ENCODE measurements at regions not wholly inside any gene's neighbourhood (a gene's known extent, or its start where the extent isn't known, plus 50 kb on each side); places are given as distances from the start of the nearest gene placed in this dataset.

- no peak for TF ChIP-seq CHD2 (IDR thresholded peaks at IDR 0.05; ENCODE audit: low read length, partially characterized antibody)
- TF ChIP-seq RFX5 (IDR thresholded peaks at IDR 0.05; ENCODE audit: low read length), result no peak
- TF ChIP-seq, protein P1, sequence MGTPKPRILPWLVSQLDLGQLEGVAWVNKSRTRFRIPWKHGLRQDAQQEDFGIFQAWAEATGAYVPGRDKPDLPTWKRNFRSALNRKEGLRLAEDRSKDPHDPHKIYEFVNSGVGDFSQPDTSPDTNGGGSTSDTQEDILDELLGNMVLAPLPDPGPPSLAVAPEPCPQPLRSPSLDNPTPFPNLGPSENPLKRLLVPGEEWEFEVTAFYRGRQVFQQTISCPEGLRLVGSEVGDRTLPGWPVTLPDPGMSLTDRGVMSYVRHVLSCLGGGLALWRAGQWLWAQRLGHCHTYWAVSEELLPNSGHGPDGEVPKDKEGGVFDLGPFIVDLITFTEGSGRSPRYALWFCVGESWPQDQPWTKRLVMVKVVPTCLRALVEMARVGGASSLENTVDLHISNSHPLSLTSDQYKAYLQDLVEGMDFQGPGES (IDR thresholded peaks at IDR 0.05; ENCODE audit: low read depth, low read length), result no peak
- TF ChIP-seq USF2 (IDR thresholded peaks at IDR 0.05; ENCODE audit: borderline replicate concordance, low read depth, low read length), result no peak
- TF ChIP-seq, protein P2, sequence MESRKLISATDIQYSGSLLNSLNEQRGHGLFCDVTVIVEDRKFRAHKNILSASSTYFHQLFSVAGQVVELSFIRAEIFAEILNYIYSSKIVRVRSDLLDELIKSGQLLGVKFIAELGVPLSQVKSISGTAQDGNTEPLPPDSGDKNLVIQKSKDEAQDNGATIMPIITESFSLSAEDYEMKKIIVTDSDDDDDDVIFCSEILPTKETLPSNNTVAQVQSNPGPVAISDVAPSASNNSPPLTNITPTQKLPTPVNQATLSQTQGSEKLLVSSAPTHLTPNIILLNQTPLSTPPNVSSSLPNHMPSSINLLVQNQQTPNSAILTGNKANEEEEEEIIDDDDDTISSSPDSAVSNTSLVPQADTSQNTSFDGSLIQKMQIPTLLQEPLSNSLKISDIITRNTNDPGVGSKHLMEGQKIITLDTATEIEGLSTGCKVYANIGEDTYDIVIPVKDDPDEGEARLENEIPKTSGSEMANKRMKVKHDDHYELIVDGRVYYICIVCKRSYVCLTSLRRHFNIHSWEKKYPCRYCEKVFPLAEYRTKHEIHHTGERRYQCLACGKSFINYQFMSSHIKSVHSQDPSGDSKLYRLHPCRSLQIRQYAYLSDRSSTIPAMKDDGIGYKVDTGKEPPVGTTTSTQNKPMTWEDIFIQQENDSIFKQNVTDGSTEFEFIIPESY (IDR thresholded peaks at IDR 0.05; ENCODE audit: borderline replicate concordance, low read depth), result no peak
- CTCF ChIA-PET, result no interaction called here
- Histone ChIP-seq H3K9me2 (no peaks in the 10 kb centered on the region), H4K20me1 (ENCODE audit: insufficient read depth) (no peaks in the 10 kb centered on the region), H3K36me3 (replicated peaks in 1 of 2; ENCODE audit: control insufficient read depth in 1 of 2, insufficient read depth in 2 of 2, low read length in 1 of 2) (no peaks in the 10 kb centered on the region), H3K79me2 (ENCODE audit: insufficient read depth) (no peaks in the 10 kb centered on the region), H3K9ac (no peak overlapping the region), H3K4me1 (ENCODE audit: control insufficient read depth in 1 of 2, insufficient read depth in 2 of 2, low read depth in 1 of 2, low read length in 1 of 2) (no peaks in the 10 kb centered on the region; a peak in 1 of 4 replicates), H3F3A (replicated peaks; ENCODE audit: insufficient read depth) (no peaks in the 10 kb centered on the region), H3K27ac (ENCODE audit: low read depth in 2 of 2, low read length in 1 of 2) (no peak overlapping the region), H3K4me3 (ENCODE audit: low read depth in 2 of 2, low read length in 1 of 2) (no peak overlapping the region), H2AFZ (ENCODE audit: low read depth) (no peak overlapping the region), H3K4me2 (no peak overlapping the region), H3K9me3 (no peaks in the 10 kb centered on the region), H3K27me3 (ENCODE audit: insufficient read depth) (no peaks in the 10 kb centered on the region)
- POLR2A ChIA-PET, result no interaction called here
- DNase-seq, result no peak
- 23% methylated on average over 8 of the region's 8 CpGs for WGBS (ENCODE audit: low lambda C conversion rate)
Observed at GRCh38 chr15:93141371-93141794, 52.4 kb upstream of the RGMA start.

DNA sequence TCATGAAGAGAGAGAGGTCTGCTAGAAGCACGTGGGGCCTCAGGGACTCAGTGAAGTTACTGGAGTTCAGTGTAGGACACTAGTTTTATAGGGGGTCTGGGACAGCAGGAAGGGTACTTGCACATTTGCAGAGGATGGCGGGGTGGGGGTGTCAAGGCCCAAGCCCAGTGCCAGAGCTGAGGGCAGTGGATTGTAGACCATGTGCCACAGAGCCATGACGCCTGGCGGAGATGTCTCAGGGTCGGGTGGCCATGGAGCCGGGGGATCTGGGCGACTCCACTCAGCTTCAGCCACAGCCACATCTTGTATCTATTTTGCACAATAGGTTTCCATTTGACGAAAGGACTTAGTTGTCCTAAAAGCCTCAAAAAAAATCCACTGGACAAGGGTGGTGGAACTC lies 50.4 kb upstream of the RGMA start:
- H3F3A ChIP-seq (replicated peaks; ENCODE audit: insufficient read depth), result no peaks in the 10 kb centered on the region
- DNase-seq, result no peak
- H3K4me3 ChIP-seq (ENCODE audit: low read depth in 2 of 2, low read length in 1 of 2), result no peak overlapping the region
- no peaks in the 10 kb centered on the region for H4K20me1 ChIP-seq (ENCODE audit: insufficient read depth)
- ChIA-PET POLR2A (no interaction called here), CTCF (no interaction called here)
- H3K9me3 ChIP-seq, result no peaks in the 10 kb centered on the region
- no peaks in the 10 kb centered on the region for H3K79me2 ChIP-seq (ENCODE audit: insufficient read depth)
- WGBS (ENCODE audit: low lambda C conversion rate), result 39% methylated on average over 8 of the region's 8 CpGs
- no peak overlapping the region for H3K27ac ChIP-seq (ENCODE audit: low read depth in 2 of 2, low read length in 1 of 2)
- H3K9me2 ChIP-seq, result no peaks in the 10 kb centered on the region
- no peak overlapping the region for H3K9ac ChIP-seq
- H3K4me1 ChIP-seq (ENCODE audit: control insufficient read depth in 1 of 2, insufficient read depth in 2 of 2, low read depth in 1 of 2, low read length in 1 of 2), result no peaks in the 10 kb centered on the region; a peak in 1 of 4 replicates
- no peak overlapping the region for H3K4me2 ChIP-seq
- no peaks in the 10 kb centered on the region for H3K36me3 ChIP-seq (replicated peaks in 1 of 2; ENCODE audit: control insufficient read depth in 1 of 2, insufficient read depth in 2 of 2, low read length in 1 of 2)
- H2AFZ ChIP-seq (ENCODE audit: low read depth), result no peak overlapping the region
- H3K27me3 ChIP-seq (ENCODE audit: insufficient read depth), result no peaks in the 10 kb centered on the region
- no peak for TF ChIP-seq POLR2AphosphoS5 (IDR thresholded peaks at IDR 0.05; ENCODE audit: low read depth, low read length)
- TF ChIP-seq, protein P1 (IDR thresholded peaks at IDR 0.05; ENCODE audit: low read depth, low read length), result no peak
- TF ChIP-seq TCF12 (IDR thresholded peaks at IDR 0.05), result no peak
- no peak for TF ChIP-seq REST (IDR thresholded peaks at IDR 0.05; ENCODE audit: low read depth, low read length)
- no peak for TF ChIP-seq ELF1 (IDR thresholded peaks at IDR 0.05)
- no peak for TF ChIP-seq USF2 (IDR thresholded peaks at IDR 0.05; ENCODE audit: borderline replicate concordance, low read depth, low read length)
- TF ChIP-seq EP300 (IDR thresholded peaks at IDR 0.05; ENCODE audit: borderline replicate concordance in 1 of 2, low read depth in 1 of 2, low read length in 1 of 2), result no peak
- TF ChIP-seq USF1 (IDR thresholded peaks at IDR 0.05; ENCODE audit: borderline replicate concordance, low read depth), result no peak
- no peak for TF ChIP-seq MEF2A (IDR thresholded peaks at IDR 0.05; ENCODE audit: borderline replicate concordance, low read depth)
- no peak for TF ChIP-seq FOXJ3 (CRISPR knock-in tag; IDR thresholded peaks at IDR 0.05)
- TF ChIP-seq YY1 (IDR thresholded peaks at IDR 0.05; ENCODE audit: low read depth), result no peak
- no peak for TF ChIP-seq MXI1 (IDR thresholded peaks at IDR 0.05; ENCODE audit: low read depth, low read length)

All from SK-N-SH (cell line).